ENCODE measurements at regions not wholly inside any gene's neighbourhood (a gene's known extent, or its start where the extent isn't known, plus 50 kb on each side); places are given as distances from the start of the nearest gene placed in this dataset.

DNA sequence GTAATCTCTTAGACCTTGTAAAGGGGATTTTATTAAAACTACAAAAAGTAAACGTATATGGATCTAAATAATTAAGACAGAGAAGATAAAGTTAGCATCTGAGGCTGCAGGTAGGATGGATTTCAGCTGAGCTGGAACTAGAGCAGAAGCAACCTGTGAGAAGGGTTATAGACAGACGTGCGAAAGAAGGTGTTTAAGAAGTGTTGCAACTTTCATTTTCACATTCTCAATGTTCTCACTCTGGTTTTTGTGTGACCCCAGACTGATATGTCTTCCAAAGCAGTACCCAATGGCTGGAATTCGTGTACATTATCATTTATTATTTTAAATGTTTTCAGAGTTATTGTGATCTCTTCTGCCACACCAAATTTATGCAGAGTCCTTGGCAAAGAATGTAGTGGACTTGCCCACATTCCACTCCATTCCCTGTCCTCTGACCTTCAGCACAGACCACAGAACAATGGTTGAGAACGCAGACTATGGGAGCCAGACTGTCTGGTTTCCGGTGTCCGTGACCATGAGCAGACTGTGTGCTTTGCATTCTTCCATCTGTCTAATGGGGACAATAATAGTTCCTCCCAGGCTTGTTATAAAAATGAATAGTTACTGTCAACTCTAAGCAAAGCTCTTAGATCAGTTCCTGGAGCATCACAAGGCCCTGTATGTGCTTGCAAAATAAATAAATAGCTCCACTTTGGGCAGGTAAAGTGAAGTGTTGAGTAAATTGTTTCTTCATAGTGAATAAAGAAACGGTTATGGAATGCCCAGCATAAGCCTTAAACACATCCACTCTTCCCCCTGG lies 140.6 kb upstream of the SAMSN1 start:
- Histone ChIP-seq H3K4me3 (no peak overlapping the region), H3K9me3 (no peaks in the 10 kb centered on the region), H3K36me3 (no peaks in the 10 kb centered on the region), H3K27me3 (no peaks in the 10 kb centered on the region), H3K27ac (no peak overlapping the region), H3K4me1 (ENCODE audit: insufficient read depth) (no peaks in the 10 kb centered on the region)
- intact Hi-C loops (cut with DNase I), result no loop called here
- no peak for DNase-seq
- 71 to 72% (median 71%) methylated on average over 8 of the region's 8 CpGs for WGBS, 3 donors
- TF ChIP-seq EP300 (IDR thresholded peaks at IDR 0.05), result no peak
- TF ChIP-seq, protein P1, sequence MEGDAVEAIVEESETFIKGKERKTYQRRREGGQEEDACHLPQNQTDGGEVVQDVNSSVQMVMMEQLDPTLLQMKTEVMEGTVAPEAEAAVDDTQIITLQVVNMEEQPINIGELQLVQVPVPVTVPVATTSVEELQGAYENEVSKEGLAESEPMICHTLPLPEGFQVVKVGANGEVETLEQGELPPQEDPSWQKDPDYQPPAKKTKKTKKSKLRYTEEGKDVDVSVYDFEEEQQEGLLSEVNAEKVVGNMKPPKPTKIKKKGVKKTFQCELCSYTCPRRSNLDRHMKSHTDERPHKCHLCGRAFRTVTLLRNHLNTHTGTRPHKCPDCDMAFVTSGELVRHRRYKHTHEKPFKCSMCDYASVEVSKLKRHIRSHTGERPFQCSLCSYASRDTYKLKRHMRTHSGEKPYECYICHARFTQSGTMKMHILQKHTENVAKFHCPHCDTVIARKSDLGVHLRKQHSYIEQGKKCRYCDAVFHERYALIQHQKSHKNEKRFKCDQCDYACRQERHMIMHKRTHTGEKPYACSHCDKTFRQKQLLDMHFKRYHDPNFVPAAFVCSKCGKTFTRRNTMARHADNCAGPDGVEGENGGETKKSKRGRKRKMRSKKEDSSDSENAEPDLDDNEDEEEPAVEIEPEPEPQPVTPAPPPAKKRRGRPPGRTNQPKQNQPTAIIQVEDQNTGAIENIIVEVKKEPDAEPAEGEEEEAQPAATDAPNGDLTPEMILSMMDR (IDR thresholded peaks at IDR 0.05), result no peak
- no peak for TF ChIP-seq POLR2A (IDR thresholded peaks at IDR 0.05)

DNA sequence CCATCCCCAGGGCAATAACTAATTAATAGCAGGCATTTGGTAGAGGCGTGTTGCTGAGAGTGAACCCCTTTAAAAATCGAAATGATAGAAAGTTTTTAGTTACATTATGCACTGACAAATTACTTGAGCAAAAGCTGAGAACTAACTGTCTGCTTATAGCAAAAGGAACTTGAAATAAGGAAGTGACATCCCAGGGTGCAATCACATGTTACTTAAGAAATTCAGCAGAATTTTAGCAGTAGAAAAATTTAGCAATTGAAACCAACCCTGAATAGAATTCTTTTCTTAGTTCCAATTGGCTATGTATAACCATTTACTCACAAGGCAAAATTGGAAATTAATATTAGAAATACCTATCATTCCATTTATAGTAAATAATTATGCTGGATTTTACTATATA lies 139.5 kb upstream of the SAMSN1 start:
- 54 to 89% (median 83%) methylated on average over 2 of the region's 2 CpGs for WGBS, 3 donors
- no peak overlapping the region for H3K27ac ChIP-seq
- no peaks in the 10 kb centered on the region for H3K9me3 ChIP-seq
- H3K27me3 ChIP-seq, result no peaks in the 10 kb centered on the region
- H3K4me3 ChIP-seq, result no peak overlapping the region
- no peaks in the 10 kb centered on the region for H3K4me1 ChIP-seq (ENCODE audit: insufficient read depth)
- TF ChIP-seq EP300 (IDR thresholded peaks at IDR 0.05) (no peak), POLR2A (IDR thresholded peaks at IDR 0.05) (no peak)
- TF ChIP-seq, protein P1 (IDR thresholded peaks at IDR 0.05), result no peak
- intact Hi-C loops (cut with DNase I), result no loop called here
- DNase-seq, result no peak
- no peaks in the 10 kb centered on the region for H3K36me3 ChIP-seq

DNA sequence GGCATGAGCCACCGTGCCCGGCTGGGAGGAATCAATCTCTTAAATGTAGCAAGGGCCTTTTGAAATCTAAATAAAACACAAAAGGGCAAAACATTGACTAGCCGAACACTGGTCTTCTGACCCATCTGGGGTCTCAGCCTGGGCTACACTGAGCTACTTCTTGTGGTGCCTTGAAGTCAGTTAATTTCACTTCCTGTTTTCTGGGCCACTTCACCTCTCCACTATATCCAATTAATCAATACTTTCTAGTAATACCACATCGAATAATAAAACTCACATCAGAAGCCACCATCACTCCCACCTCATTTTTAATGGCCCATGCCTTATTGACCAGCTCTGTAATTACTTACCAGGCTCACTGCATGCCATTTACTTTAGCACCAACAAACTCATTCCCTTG lies 138.0 kb upstream of the SAMSN1 start:
- intact Hi-C loops (cut with DNase I), result no loop called here
- Histone ChIP-seq H3K27me3 (no peaks in the 10 kb centered on the region), H3K36me3 (no peaks in the 10 kb centered on the region), H3K4me1 (ENCODE audit: insufficient read depth) (no peaks in the 10 kb centered on the region), H3K4me3 (no peak overlapping the region), H3K27ac (no peak overlapping the region), H3K9me3 (no peaks in the 10 kb centered on the region)
- TF ChIP-seq EP300 (IDR thresholded peaks at IDR 0.05) (no peak), POLR2A (IDR thresholded peaks at IDR 0.05) (no peak)
- TF ChIP-seq, protein P1 (IDR thresholded peaks at IDR 0.05), result no peak
- 83 to 90% (median 86%) methylated on average over 4 of the region's 4 CpGs for WGBS, 3 donors
- DNase-seq, result no peak

DNA sequence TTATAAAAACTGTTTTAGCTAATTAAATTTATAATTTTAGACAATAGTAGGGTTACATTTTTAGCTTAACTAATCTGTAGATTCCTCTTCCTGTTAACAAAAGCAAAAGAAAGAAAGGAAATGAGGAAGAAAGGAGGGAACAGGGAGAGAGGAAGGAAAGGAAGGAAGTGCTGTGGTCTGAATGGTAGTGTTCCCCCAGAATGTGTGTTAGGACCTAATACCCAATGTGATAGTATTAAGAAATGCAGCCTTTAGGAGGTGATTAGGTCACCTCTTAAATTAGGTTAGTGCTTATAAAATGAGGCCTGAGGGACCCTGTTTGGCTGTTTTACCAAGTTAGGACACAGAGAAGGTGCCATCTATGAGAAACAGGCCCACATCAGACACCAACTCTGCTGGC lies 136.9 kb upstream of the SAMSN1 start:
- H3K4me3 ChIP-seq, result no peak overlapping the region
- no peak overlapping the region for H3K27ac ChIP-seq
- no peaks in the 10 kb centered on the region for H3K36me3 ChIP-seq
- no peaks in the 10 kb centered on the region for H3K9me3 ChIP-seq
- no peaks in the 10 kb centered on the region for H3K27me3 ChIP-seq
- no peaks in the 10 kb centered on the region for H3K4me1 ChIP-seq (ENCODE audit: insufficient read depth)
- no peak for DNase-seq
- intact Hi-C loops (cut with DNase I), result no loop called here
- TF ChIP-seq EP300 (IDR thresholded peaks at IDR 0.05) (no peak), POLR2A (IDR thresholded peaks at IDR 0.05) (no peak)
- TF ChIP-seq, protein P1 (IDR thresholded peaks at IDR 0.05), result no peak
